Endothelial cell of umbilical vein (primary cell): ENCODE measurements at regions not wholly inside any gene's neighbourhood (a gene's known extent, or its start where the extent isn't known, plus 50 kb on each side); places are given as distances from the start of the nearest gene placed in this dataset.

Experiments
- BruUV-seq: library from RNA; stranded (reverse); fragments of 400-500 nt; replicated peaks from 2 replicates; lab custom pipeline; 2021; lab: Mats Ljungman, UMichigan
- CTCF ChIA-PET: fragments of 300-600, 350-600 bp; sonication (Branson Sonifier 250); formaldehyde crosslinking; loops from one replicate; lab custom pipeline; 2021; ENCODE audit warnings: antibody characterized with exemption, inconsistent platforms; lab: Charles Lee
- POLR2A ChIA-PET: fragments of 300-600, 350-600 bp; sonication (Branson Sonifier 250); formaldehyde crosslinking; loops from one replicate; lab custom pipeline; 2021; ENCODE audit warnings: antibody characterized with exemption, inconsistent platforms; lab: Charles Lee
- DNase-seq: peaks from one replicate; pipeline ENCODE4 v3.0.0-alpha.2; 2011; ENCODE audit warnings: low read depth, low spot score
- FAIRE-seq: peaks from 2 replicates; lab custom pipeline; 2011; peaks lifted over from hg19 to GRCh38; lab: Jason Lieb, UNC
- H2AFZ ChIP-seq: 2 replicates; pipeline ENCODE4 v1.6.0; 2012; ENCODE audit warnings: low read depth, low read length, control low read depth, inconsistent platforms
- H3K27ac ChIP-seq: 2 replicates; pipeline ENCODE4 v1.5.1; 2011; ENCODE audit warnings: low read depth, mild to moderate bottlenecking, control low read depth, low read length, moderate library complexity; ENCODE audit not compliant: insufficient read depth
- H3K27me3 ChIP-seq, 2 experiments: 2 replicates each; pipeline versions ENCODE4 v1.6.0 to v1.6.1; 2011; ENCODE audit warnings: low read length in 2 of 2, mixed read lengths in 1 of 2; ENCODE audit not compliant: control insufficient read depth in 2 of 2, insufficient read depth in 2 of 2
- H3K36me3 ChIP-seq, 2 experiments: 2 replicates in 1 of 2; 3 replicates in 1 of 2; pipeline ENCODE4 v1.5.1; 2011; ENCODE audit warnings: low read length in 2 of 2, mild to moderate bottlenecking in 1 of 2, moderate library complexity in 1 of 2; ENCODE audit not compliant: control insufficient read depth in 2 of 2, insufficient read depth in 2 of 2; ENCODE audit errors: extremely low read depth in 1 of 2
- H3K4me1 ChIP-seq: 3 replicates; pipeline ENCODE4 v1.5.1; 2011; ENCODE audit warnings: mild to moderate bottlenecking, low read length; ENCODE audit not compliant: control insufficient read depth, insufficient read depth; ENCODE audit errors: extremely low read depth
- H3K4me2 ChIP-seq: 2 replicates; pipeline ENCODE4 v1.6.1; 2011; ENCODE audit warnings: low read length, control low read depth, mixed read lengths; ENCODE audit not compliant: insufficient read depth
- H3K4me3 ChIP-seq, 3 experiments: fragments of 200-600 bp in 1 of 3; sonication (generic), shearing (Covaris generic) in 1 of 3; replicated peaks in 1 of 3; 2 replicates each; pipeline ENCODE4 v1.5.1; 2011 to 2016; ENCODE audit warnings: control low read depth in 3 of 3, low read length in 3 of 3, mild to moderate bottlenecking in 2 of 3, inconsistent platforms in 1 of 3, low read depth in 1 of 3, moderate library complexity in 1 of 3; ENCODE audit not compliant: insufficient read depth in 1 of 3
- H3K79me2 ChIP-seq: 2 replicates; pipeline ENCODE4 v1.6.0; 2012; ENCODE audit warnings: low read length, inconsistent platforms; ENCODE audit not compliant: control insufficient read depth, insufficient read depth
- H3K9ac ChIP-seq: replicated peaks from 2 replicates; pipeline ENCODE3; 2011; ENCODE audit warnings: low read length, control low read depth; ENCODE audit not compliant: insufficient read depth; ENCODE audit errors: extremely low read depth
- H3K9me1 ChIP-seq: replicated peaks from 3 replicates; pipeline ENCODE4 v1.6.0; 2011; ENCODE audit warnings: mild to moderate bottlenecking, low read length; ENCODE audit not compliant: control insufficient read depth, insufficient read depth; ENCODE audit errors: extremely low read depth
- H3K9me3 ChIP-seq: replicated peaks from 2 replicates; pipeline ENCODE4 v1.5.1; 2012; ENCODE audit warnings: low read length, inconsistent platforms; ENCODE audit not compliant: control insufficient read depth, insufficient read depth
- H4K20me1 ChIP-seq: replicated peaks from 2 replicates; pipeline ENCODE3; 2011; ENCODE audit warnings: mild to moderate bottlenecking, low read length; ENCODE audit not compliant: control insufficient read depth, insufficient read depth; ENCODE audit errors: extremely low read depth
- CTCF ChIP-seq, 2 donors: IDR thresholded peaks; 1 replicate in 1 of 2; 2 replicates in 1 of 2; pipeline ENCODE4 v1.5.1; 2011; ENCODE audit warnings: low read length in 2 of 2, mild to moderate bottlenecking in 2 of 2, moderate library complexity in 2 of 2, control low read depth in 1 of 2, inconsistent platforms in 1 of 2, low read depth in 1 of 2; ENCODE audit not compliant: insufficient read depth in 1 of 2; ENCODE audit errors: extremely low read depth in 1 of 2
- EZH2 ChIP-seq: IDR thresholded peaks from 2 replicates; pipeline ENCODE4 v1.6.1; 2012; ENCODE audit warnings: borderline replicate concordance, low read depth, mild to moderate bottlenecking, moderate library complexity, low read length, inconsistent platforms; ENCODE audit not compliant: severe bottlenecking
- FOS ChIP-seq: IDR thresholded peaks from 2 replicates; pipeline ENCODE4 v1.6.1; 2011; ENCODE audit warnings: mild to moderate bottlenecking, low read length, moderate library complexity, borderline replicate concordance; ENCODE audit not compliant: insufficient read depth
- GATA2 ChIP-seq: IDR thresholded peaks from 2 replicates; pipeline ENCODE4 v1.7.0; 2011; ENCODE audit warnings: low read depth, mild to moderate bottlenecking, moderate library complexity, mixed read lengths, low read length; ENCODE audit not compliant: insufficient read length, insufficient read depth
- JUN ChIP-seq: IDR thresholded peaks from 2 replicates; pipeline ENCODE4 v1.6.1; 2011; ENCODE audit warnings: borderline replicate concordance, low read depth; ENCODE audit not compliant: insufficient read length, insufficient read depth
- MYC ChIP-seq: IDR thresholded peaks from one replicate; pipeline ENCODE4 v1.6.1; 2011; ENCODE audit warnings: mild to moderate bottlenecking, low read depth, low read length
- POLR2A ChIP-seq: IDR thresholded peaks from 2 replicates; pipeline ENCODE4 v1.6.1; 2012; ENCODE audit warnings: low read depth, mild to moderate bottlenecking, control low read depth, low read length
- POLR2AphosphoS5 ChIP-seq: IDR thresholded peaks from 2 replicates; pipeline ENCODE4 v1.6.1; 2012; ENCODE audit warnings: low read depth, mild to moderate bottlenecking, control low read depth, low read length, moderate library complexity; ENCODE audit not compliant: insufficient read depth
- dilution Hi-C: fragments of 300-500 bp; cut with MboI; formaldehyde crosslinking; loops from one replicate; pipeline ENCODE4 v1.15.0; 2019; ENCODE audit warnings: low sequenced_read_pairs; ENCODE audit not compliant: extremely low pct_ligation_motif_present
- intact Hi-C: fragments of 100-400 bp; cut with micrococcal nuclease; formaldehyde crosslinking; loops from one replicate; pipeline ENCODE4 v1.10.0; 2022
- TF ChIP-seq, protein P1 (sequence below): IDR thresholded peaks from 2 replicates; pipeline ENCODE4 v1.6.1; 2011; ENCODE audit not compliant: insufficient read depth, insufficient read length

GRCh38 chr13:50369646-50370045, 354.4 kb downstream of the KCNRG start:
- FAIRE-seq, result no peak
- no peaks in the 10 kb centered on the region for H3K27me3 ChIP-seq
- H2AFZ ChIP-seq, result no peak overlapping the region
- H3K9me1 ChIP-seq, result no peaks in the 10 kb centered on the region
- no peak overlapping the region for H3K27ac ChIP-seq
- H3K79me2 ChIP-seq, result no peaks in the 10 kb centered on the region
- CTCF ChIA-PET, result no interaction called here
- BruUV-seq, result no TSS peak
- intact Hi-C loops (no loop called here), dilution Hi-C loops (no loop called here)
- DNase-seq, result no peak
- H3K4me2 ChIP-seq, result no peak overlapping the region
- H3K4me1 ChIP-seq, result peaks cover 20% of the 10 kb centered on the region
- H4K20me1 ChIP-seq, result no peaks in the 10 kb centered on the region
- H3K36me3 ChIP-seq, result no peaks in the 10 kb centered on the region
- H3K9me3 ChIP-seq, result no peaks in the 10 kb centered on the region
- H3K9ac ChIP-seq, result no peak overlapping the region
- no peak for TF ChIP-seq MYC
- TF ChIP-seq POLR2A, result no peak
- TF ChIP-seq EZH2, result no peak
- TF ChIP-seq CTCF (IDR thresholded peaks at IDR 0.05; ENCODE audit: extremely low read depth in 1 of 2, insufficient read depth in 1 of 2, low read depth in 1 of 2, low read length in 2 of 2), result no peak
- POLR2A ChIA-PET, result no interaction called here
- no peak overlapping the region for H3K4me3 ChIP-seq

GRCh38 chr13:50370303-50370950, 355.2 kb downstream of the KCNRG start:
- DNase-seq, result no peak
- no peaks in the 10 kb centered on the region for H3K9me1 ChIP-seq
- dilution Hi-C loops, result no loop called here
- no peaks in the 10 kb centered on the region for H3K79me2 ChIP-seq
- intact Hi-C loops, result no loop called here
- ChIA-PET POLR2A (no interaction called here), CTCF (no interaction called here)
- FAIRE-seq, result no peak
- no peak overlapping the region for H2AFZ ChIP-seq
- no peaks in the 10 kb centered on the region for H3K9me3 ChIP-seq
- H3K4me3 ChIP-seq, result no peak overlapping the region
- no peaks in the 10 kb centered on the region for H4K20me1 ChIP-seq
- no peak overlapping the region for H3K4me2 ChIP-seq
- H3K27ac ChIP-seq, result no peak overlapping the region
- H3K9ac ChIP-seq, result no peak overlapping the region
- H3K36me3 ChIP-seq, result no peaks in the 10 kb centered on the region
- peaks cover 16% of the 10 kb centered on the region for H3K4me1 ChIP-seq
- H3K27me3 ChIP-seq, result no peaks in the 10 kb centered on the region
- TF ChIP-seq, protein P1, sequence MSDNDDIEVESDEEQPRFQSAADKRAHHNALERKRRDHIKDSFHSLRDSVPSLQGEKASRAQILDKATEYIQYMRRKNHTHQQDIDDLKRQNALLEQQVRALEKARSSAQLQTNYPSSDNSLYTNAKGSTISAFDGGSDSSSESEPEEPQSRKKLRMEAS, result no peak
- TF ChIP-seq JUN (no peak), POLR2AphosphoS5 (no peak), FOS (no peak), CTCF (IDR thresholded peaks at IDR 0.05; ENCODE audit: extremely low read depth in 1 of 2, insufficient read depth in 1 of 2, low read depth in 1 of 2, low read length in 2 of 2) (no peak), GATA2 (no peak)
- no TSS peak for BruUV-seq
